IMR-90 (cell line): ENCODE measurements at regions not wholly inside any gene's neighbourhood (a gene's known extent, or its start where the extent isn't known, plus 50 kb on each side); places are given as distances from the start of the nearest gene placed in this dataset.

Experiments used
- CTCF ChIP-seq: conservative IDR thresholded peaks from 2 replicates; pipeline ENCODE4 v1.5.1; 2012; ENCODE audit warnings: mild to moderate bottlenecking, low read depth, low read length, improper control_type of control experiment
- ELK1 ChIP-seq: fragments of 150-350 bp; IDR thresholded peaks from 2 replicates; pipeline ENCODE4 v1.6.1; 2016; ENCODE audit warnings: low read depth, mild to moderate bottlenecking, low read length, moderate library complexity, borderline replicate concordance
- POLR2A ChIP-seq: IDR thresholded peaks from 2 replicates; pipeline ENCODE4 v1.6.1; 2012; ENCODE audit warnings: mild to moderate bottlenecking, low read depth, low read length

- TF ChIP-seq POLR2A (no peak), CTCF (no peak), ELK1 (no peak)
Measured at GRCh38 chr4:141571362-141571761, 65.0 kb upstream of the IL15 start.
